Panc1 (cell line): ENCODE measurements at regions not wholly inside any gene's neighbourhood (a gene's known extent, or its start where the extent isn't known, plus 50 kb on each side); places are given as distances from the start of the nearest gene placed in this dataset.

ENCODE experiments used
- ATAC-seq: fragments of 200-7000 bp; cut with Tn5 transposase; 2 replicates; pipeline ENCODE4 v1.9.1; 2020; ENCODE audit warnings: mild to moderate bottlenecking, moderate library complexity
- BruUV-seq: library from RNA; stranded (reverse); fragments of 400-500 nt; replicated peaks from 2 replicates; lab custom pipeline; 2021; lab: Mats Ljungman, UMichigan
- CTCF ChIA-PET: fragments of 300-600 bp; sonication (Branson Sonifier 250); formaldehyde crosslinking; loops from one replicate; lab custom pipeline; 2022; ENCODE audit warnings: antibody characterized with exemption; lab: Charles Lee
- POLR2A ChIA-PET: fragments of 300-600 bp; sonication (Branson Sonifier 250); formaldehyde crosslinking; loops from one replicate; lab custom pipeline; 2022; ENCODE audit warnings: antibody characterized with exemption; lab: Charles Lee
- DNase-seq: peaks from one replicate; pipeline ENCODE4 v3.0.0-alpha.2; 2010; ENCODE audit warnings: low read depth, low spot score
- H3K27ac ChIP-seq: 2 replicates; pipeline ENCODE4 v1.5.1; 2011; ENCODE audit warnings: mild to moderate bottlenecking, low read length, inconsistent platforms
- H3K27me3 ChIP-seq: fragments of 200-500 bp; sonication (Bioruptor generic); 2 replicates; pipeline ENCODE4 v1.6.0; 2014; ENCODE audit warnings: low read length, inconsistent platforms; ENCODE audit not compliant: control insufficient read depth, insufficient read depth
- H3K36me3 ChIP-seq: fragments of 200-500 bp; sonication (Bioruptor generic); 2 replicates; pipeline ENCODE4 v1.5.1; 2014; ENCODE audit warnings: inconsistent platforms, mild to moderate bottlenecking, low read length, moderate library complexity; ENCODE audit not compliant: control insufficient read depth, insufficient read depth
- H3K4me1 ChIP-seq: 2 replicates; pipeline ENCODE4 v1.5.1; 2011; ENCODE audit warnings: inconsistent platforms, mild to moderate bottlenecking, low read length, moderate library complexity; ENCODE audit not compliant: control insufficient read depth, insufficient read depth
- H3K4me3 ChIP-seq, 2 experiments: 2 replicates each; pipeline ENCODE4 v1.5.1; 2011 to 2012; ENCODE audit warnings: low read depth in 2 of 2, low read length in 2 of 2, mild to moderate bottlenecking in 2 of 2, inconsistent platforms in 1 of 2, moderate library complexity in 1 of 2
- H3K9me3 ChIP-seq: fragments of 200-500 bp; sonication (Bioruptor generic); 2 replicates; pipeline ENCODE4 v1.5.1; 2014; ENCODE audit warnings: low read depth, mild to moderate bottlenecking, inconsistent platforms, low read length, moderate library complexity; ENCODE audit not compliant: control insufficient read depth, insufficient read depth
- POLR2AphosphoS5 ChIP-seq: IDR thresholded peaks from 2 replicates; pipeline ENCODE4 v1.6.1; 2012; ENCODE audit warnings: mild to moderate bottlenecking, low read depth, low read length, moderate library complexity
- REST ChIP-seq, 2 experiments: IDR thresholded peaks; 2 replicates each; pipeline ENCODE4 v1.6.1; 2011 to 2012; ENCODE audit warnings: low read depth in 2 of 2, control low read depth in 1 of 2, low read length in 1 of 2, mild to moderate bottlenecking in 1 of 2, moderate library complexity in 1 of 2; ENCODE audit not compliant: insufficient read depth in 1 of 2
- SIN3A ChIP-seq: IDR thresholded peaks from 2 replicates; pipeline ENCODE4 v1.6.1; 2012; ENCODE audit warnings: low read depth, mild to moderate bottlenecking, low read length, moderate library complexity, borderline replicate concordance; ENCODE audit not compliant: insufficient read depth
- TCF7L2 ChIP-seq: IDR thresholded peaks from 2 replicates; pipeline ENCODE4 v1.6.1; 2011; ENCODE audit warnings: mild to moderate bottlenecking, low read depth, low read length, inconsistent platforms
- in situ Hi-C: cut with HindIII; loops from 2 replicates; pipeline ENCODE4 v1.10.0; 2016; ENCODE audit warnings: low sequenced_read_pairs, low pct_unique_long_range_greater_than_20kb
- intact Hi-C: fragments of 100-400 bp; cut with micrococcal nuclease; formaldehyde crosslinking; loops from one replicate; pipeline ENCODE4 v1.10.0; 2022; ENCODE audit not compliant: unreplicated experiment
- TF ChIP-seq, protein P1 (sequence below): fragments of 450-650 bp; IDR thresholded peaks from 2 replicates; pipeline ENCODE4 v1.5.1; 2017; ENCODE audit warnings: mild to moderate bottlenecking

DNA sequence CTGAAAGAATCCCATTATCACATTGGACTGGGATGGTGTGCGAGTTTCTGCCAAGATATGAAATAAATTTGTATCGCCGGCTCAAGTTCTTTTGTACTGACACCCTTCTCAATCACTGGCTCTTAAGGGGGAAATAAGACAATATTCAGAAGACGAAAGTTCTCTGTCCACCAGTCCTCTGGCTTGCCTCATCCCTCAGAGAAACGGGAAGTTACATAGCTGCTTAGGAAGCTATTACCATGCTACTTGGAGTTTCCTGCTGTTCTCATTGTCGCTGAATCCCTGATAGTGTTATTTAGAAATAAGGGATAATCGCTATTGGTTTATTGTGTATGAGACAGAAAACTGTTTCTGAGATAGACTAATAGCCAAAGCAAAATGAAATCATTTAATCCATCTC is 205.0 kb upstream of the ZNF521 start:
- Histone ChIP-seq H3K9me3 (no peaks in the 10 kb centered on the region), H3K27ac (no peak overlapping the region), H3K4me1 (no peaks in the 10 kb centered on the region), H3K36me3 (no peaks in the 10 kb centered on the region), H3K27me3 (no peaks in the 10 kb centered on the region), H3K4me3 (no peak overlapping the region)
- POLR2A ChIA-PET: no interaction called here
- TF ChIP-seq REST (IDR thresholded peaks at IDR 0.05; ENCODE audit: insufficient read depth in 1 of 2, low read depth in 2 of 2, low read length in 1 of 2) (no peak), POLR2AphosphoS5 (no peak), SIN3A (no peak), TCF7L2 (no peak)
- TF ChIP-seq, protein P1, sequence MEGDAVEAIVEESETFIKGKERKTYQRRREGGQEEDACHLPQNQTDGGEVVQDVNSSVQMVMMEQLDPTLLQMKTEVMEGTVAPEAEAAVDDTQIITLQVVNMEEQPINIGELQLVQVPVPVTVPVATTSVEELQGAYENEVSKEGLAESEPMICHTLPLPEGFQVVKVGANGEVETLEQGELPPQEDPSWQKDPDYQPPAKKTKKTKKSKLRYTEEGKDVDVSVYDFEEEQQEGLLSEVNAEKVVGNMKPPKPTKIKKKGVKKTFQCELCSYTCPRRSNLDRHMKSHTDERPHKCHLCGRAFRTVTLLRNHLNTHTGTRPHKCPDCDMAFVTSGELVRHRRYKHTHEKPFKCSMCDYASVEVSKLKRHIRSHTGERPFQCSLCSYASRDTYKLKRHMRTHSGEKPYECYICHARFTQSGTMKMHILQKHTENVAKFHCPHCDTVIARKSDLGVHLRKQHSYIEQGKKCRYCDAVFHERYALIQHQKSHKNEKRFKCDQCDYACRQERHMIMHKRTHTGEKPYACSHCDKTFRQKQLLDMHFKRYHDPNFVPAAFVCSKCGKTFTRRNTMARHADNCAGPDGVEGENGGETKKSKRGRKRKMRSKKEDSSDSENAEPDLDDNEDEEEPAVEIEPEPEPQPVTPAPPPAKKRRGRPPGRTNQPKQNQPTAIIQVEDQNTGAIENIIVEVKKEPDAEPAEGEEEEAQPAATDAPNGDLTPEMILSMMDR: no peak
- no peak for DNase-seq
- intact Hi-C loops: no loop called here
- no TSS peak for BruUV-seq
- CTCF ChIA-PET: no interaction called here
- in situ Hi-C loops: no loop called here
- no peak for ATAC-seq

GRCh38 chr18:25553631-25554263 is 201.8 kb upstream of the ZNF521 start:
- Histone ChIP-seq H3K27me3 (no peaks in the 10 kb centered on the region), H3K4me3 (no peak overlapping the region), H3K9me3 (no peaks in the 10 kb centered on the region), H3K27ac (no peak overlapping the region), H3K4me1 (no peaks in the 10 kb centered on the region), H3K36me3 (no peaks in the 10 kb centered on the region)
- ATAC-seq (no peak), DNase-seq (no peak)
- TF ChIP-seq, protein P1: no peak
- TF ChIP-seq TCF7L2 (no peak), POLR2AphosphoS5 (no peak)
- BruUV-seq: no TSS peak
- POLR2A ChIA-PET: no interaction called here
- in situ Hi-C loops (no loop called here), intact Hi-C loops (no loop called here)
- CTCF ChIA-PET: no interaction called here
